Left renal cortex interstitium (tissue), 4 donors: ENCODE measurements at regions not wholly inside any gene's neighbourhood (a gene's known extent, or its start where the extent isn't known, plus 50 kb on each side); places are given as distances from the start of the nearest gene placed in this dataset.

ENCODE experiments used
- DNase-seq, 4 donors: peaks; one replicate each; pipeline ENCODE4 v3.0.0-alpha.2; 2013; ENCODE audit warnings: low read depth in 4 of 4, low spot score in 2 of 4, missing footprints in 1 of 4

DNA sequence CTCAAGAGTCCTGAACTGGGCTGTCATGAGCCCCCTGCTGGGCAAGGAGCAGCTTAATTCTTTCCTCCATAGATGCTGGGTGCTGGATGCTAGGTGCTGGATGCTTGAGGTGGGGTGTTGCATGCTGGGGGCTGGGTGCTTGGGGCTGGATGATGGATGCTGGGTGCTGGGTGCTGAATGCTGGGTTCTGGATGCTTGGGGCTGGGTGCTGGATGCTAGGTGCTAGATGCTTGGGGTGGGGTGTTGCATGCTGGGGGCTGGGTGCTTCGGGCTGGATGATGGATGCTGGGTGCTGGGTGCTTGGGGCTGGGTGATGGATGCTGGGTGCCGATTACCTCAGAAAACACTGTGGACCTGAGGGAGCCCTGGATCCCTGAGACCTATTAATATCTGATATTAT, 837.7 kb downstream of the GALR1 start:
- DNase-seq = no peak

DNA sequence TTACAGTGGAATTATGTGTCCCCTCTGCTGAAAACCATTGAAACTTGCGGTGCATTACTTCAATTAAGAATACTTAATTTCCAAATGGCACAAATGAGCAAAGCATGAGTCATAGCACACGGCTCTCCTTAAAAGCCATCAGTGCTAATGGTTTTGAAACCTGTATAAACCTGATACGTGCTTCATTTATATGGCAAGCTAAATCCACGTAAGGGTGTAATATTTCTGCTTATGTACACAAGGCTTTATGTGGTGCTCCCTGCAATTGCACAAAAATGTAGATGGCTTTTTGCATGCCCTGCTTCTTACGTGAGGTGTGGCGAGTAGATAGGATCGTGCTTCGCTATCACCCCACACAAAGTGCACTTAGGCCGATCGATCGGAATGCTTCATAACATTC, 840.9 kb downstream of the GALR1 start:
- no peak for DNase-seq

DNA sequence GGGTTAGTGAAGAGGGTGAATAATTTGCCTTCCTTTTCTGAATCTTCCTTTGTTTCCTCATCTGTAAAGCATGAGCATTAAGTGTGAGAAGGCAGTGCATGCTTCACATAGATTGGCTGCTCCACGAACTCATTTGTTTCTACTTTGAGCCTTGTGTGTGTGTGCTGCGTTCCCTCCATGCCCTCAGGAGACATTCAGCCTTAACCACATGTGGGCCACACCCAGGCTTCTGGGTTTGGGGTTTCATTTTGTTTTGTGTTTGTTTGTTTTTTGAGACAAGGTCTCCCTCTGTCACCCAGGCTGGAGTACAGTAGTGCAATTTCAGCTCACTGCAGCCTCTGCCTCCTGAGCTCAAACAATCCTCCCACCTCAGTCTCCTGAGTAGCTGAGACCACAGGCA, 843.3 kb downstream of the GALR1 start:
- DNase-seq = no peak

GRCh38 chr18:78099979-78100588, 850.4 kb downstream of the GALR1 start:
- no peak for DNase-seq

GRCh38 chr18:78101091-78101490, 851.4 kb downstream of the GALR1 start:
- no peak for DNase-seq

- no peak for DNase-seq
These were observed 852.5 kb downstream of the GALR1 start for GRCh38 chr18:78102135-78102534.

GRCh38 chr18:78105611-78106010, 856.0 kb downstream of the GALR1 start:
- no peak for DNase-seq

GRCh38 chr18:78106946-78107345, 857.3 kb downstream of the GALR1 start:
- no peak for DNase-seq

DNA sequence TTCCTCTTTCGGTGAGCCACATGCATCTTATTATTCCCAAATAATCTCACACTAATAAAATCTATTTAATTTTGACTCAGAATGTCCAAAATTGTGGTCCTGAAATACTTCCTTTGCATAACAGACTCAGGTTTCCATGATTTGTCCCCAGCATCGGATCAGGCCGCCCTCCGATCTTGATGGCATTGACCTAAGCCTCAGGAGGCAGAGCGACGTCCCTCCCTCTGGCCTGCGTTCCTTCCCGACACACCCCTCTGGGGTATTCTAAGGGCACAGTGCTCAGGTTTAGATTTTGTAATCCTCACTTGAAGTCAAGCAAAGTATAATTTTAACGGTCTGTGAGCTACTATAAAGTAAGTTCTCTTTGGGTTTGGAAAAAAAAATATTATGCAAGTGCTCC, 857.7 kb downstream of the GALR1 start:
- DNase-seq = no peak

- DNase-seq = no peak
These were observed 858.9 kb downstream of the GALR1 start for GRCh38 chr18:78108554-78108953.

GRCh38 chr18:78113136-78113939, 863.7 kb downstream of the GALR1 start:
- no peak for DNase-seq

DNA sequence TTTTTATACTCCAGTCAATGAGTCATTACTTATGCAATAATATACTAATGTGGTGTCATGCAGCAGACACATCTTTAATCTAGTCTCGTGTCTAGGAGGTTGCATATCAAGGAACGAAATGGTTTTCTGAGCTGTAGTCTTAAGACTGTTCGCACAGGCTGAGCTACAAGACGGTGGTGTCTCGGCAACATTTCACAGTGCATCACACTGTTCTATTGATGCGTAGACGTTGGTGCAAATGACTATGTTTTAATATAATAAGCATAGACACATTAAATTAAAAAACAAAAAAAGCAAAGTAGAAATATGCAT, 864.2 kb downstream of the GALR1 start:
- DNase-seq = no peak

DNA sequence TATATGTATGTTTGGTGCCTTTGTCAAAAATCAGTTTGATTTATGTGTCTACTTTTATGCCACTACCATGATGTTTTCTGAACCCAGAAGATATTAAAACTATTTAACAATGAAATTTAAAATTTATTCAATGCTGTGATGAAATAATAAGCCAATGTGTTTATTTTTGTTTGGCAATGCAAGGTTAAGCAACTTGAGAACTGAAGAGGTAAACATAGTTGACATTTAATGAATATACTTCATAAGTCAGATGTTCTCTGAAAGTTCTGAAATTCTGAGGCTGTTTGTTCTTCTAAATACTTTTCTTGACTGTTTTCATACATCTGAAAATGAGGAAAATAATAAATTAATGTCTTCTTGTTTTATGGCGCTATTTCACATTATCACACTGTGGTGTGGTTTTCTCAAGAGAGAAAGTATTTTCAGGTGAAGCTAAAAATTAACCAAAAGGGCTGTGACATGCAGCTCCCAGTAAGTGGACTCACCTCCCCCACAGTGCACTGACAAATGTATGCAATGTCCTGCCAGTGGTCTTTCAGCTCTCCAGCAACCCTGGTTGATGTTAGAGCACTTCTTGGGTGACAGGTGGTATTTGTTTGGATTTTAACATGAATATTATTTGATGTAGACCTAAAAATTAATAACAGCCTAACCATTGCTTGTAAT, 863.6 kb upstream of the SALL3 start:
- DNase-seq = no peak

GRCh38 chr18:78123144-78123909, 856.3 kb upstream of the SALL3 start:
- DNase-seq = no peak

DNA sequence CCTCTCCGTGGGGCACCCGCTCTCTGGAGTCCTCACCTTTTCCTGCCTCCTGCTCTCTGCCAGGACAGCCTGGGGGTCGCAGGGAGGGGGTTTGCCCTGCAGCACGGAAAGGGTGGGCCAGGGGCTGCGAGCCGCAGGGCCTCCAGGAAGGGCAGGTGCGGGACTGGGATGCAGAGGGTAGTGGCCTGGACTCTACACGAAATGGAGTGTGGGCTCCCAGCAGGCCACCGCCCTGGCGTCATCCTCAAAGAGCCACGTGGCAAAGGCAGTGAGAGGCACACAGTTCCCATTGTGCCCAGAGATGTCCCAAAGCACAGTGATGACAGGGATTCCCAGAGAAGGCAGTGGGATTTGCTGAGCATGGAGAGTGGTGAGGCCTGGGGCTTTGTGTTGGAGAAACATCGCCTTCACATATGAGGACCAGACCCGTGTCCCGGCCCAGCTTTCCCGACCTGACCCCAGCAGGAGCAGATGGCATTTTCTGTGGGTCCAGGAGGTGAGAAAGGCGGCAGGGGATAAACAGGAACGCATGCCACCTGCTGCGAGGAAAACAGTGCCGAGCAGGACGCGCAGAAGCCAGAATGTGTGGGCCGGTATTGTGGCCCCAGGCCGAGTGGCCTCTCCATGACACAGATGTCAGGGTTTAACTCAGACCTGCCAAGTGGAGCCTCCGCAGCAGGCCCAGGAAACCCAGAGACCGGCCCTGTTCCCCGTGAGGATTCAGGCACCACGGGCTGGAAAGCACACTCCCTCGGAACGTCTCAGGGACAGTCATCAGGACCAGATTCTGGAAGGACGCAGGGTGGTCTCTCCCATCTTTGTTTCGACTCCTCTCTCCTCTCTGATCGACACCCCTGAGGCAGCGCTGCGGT, 855.5 kb upstream of the SALL3 start:
- no peak for DNase-seq

- DNase-seq = no peak
These were observed 854.3 kb upstream of the SALL3 start for GRCh38 chr18:78125206-78125896.

DNA sequence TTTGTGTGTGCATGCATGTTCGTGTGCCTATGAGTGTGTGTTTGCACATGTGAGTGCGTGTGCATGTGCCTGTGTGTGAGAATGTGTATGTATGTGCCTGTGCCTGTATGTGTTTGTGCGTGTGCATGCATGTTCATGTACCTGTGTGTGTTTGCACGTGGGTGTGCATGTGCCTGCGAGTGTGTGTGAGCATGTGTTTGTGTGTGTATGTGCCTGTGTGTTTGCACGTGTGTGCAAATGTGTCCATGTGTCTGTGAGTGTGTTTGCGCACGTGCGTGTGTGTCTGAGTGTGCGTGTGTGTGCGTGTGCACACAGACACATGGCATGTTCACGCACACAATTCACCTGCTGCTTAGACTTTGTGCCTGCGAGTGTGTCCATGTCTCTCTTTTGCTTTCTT, 853.5 kb upstream of the SALL3 start:
- no peak for DNase-seq

DNA sequence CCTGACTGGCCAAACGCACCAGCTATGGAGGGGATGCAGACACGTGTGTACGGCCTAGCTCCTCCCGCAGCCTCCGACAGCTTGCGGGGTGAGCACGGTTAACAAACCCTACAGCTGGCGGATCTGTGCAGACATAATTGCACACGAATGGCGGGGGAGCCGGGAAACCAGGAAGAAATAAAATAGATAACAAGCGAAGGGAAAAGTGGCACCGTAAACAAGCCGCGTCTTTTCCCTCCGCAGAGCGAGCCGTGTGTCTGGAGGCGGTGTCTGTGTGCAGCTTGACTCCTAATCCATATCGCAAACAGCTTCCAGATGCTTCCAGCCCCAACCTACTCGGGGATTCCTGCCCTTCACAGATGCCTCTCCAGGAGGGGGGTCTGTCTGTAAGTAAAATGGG, 853.1 kb upstream of the SALL3 start:
- DNase-seq = no peak

- DNase-seq = no peak
These were observed 852.6 kb upstream of the SALL3 start for GRCh38 chr18:78127041-78127440.

GRCh38 chr18:78128004-78128403, 851.6 kb upstream of the SALL3 start:
- no peak for DNase-seq
